PC-3 (cell line): ENCODE measurements at regions not wholly inside any gene's neighbourhood (a gene's known extent, or its start where the extent isn't known, plus 50 kb on each side); places are given as distances from the start of the nearest gene placed in this dataset.

Experiments
- ATAC-seq: fragments of 200-7000 bp; cut with Tn5 transposase; 2 replicates; pipeline ENCODE4 v1.9.1; 2020; ENCODE audit warnings: mild to moderate bottlenecking, moderate library complexity
- BruUV-seq: library from RNA; stranded (reverse); fragments of 400-500 nt; replicated peaks from 2 replicates; lab custom pipeline; 2021; lab: Mats Ljungman, UMichigan
- CTCF ChIA-PET: fragments of 300-600 bp; sonication (Branson Sonifier 250); formaldehyde crosslinking; loops from one replicate; lab custom pipeline; 2022; ENCODE audit warnings: antibody characterized with exemption; lab: Charles Lee
- POLR2A ChIA-PET: fragments of 300-600 bp; sonication (Branson Sonifier 250); formaldehyde crosslinking; loops from one replicate; lab custom pipeline; 2022; ENCODE audit warnings: antibody characterized with exemption; ENCODE audit not compliant: unreplicated experiment; lab: Charles Lee
- DNase-seq: peaks from one replicate; pipeline ENCODE4 v3.0.0-alpha.2; 2015
- H2AFZ ChIP-seq: fragments of 300-600 bp; sonication (generic); 2 replicates; pipeline ENCODE4 v1.6.0; 2016; ENCODE audit warnings: antibody characterized with exemption, low read length
- H3F3A ChIP-seq: fragments of 300-600 bp; sonication (generic); one replicate; pipeline ENCODE4 v1.6.0; 2017; ENCODE audit warnings: antibody characterized with exemption, low read length, control low read depth, mild to moderate bottlenecking; ENCODE audit not compliant: unreplicated experiment
- H3K27ac ChIP-seq: fragments of 300-600 bp; sonication (generic); 2 replicates; pipeline ENCODE4 v1.5.1; 2016; ENCODE audit warnings: mild to moderate bottlenecking, low read length
- H3K27me3 ChIP-seq: fragments of 300-600 bp; sonication (generic); 2 replicates; pipeline ENCODE4 v1.6.1; 2016; ENCODE audit warnings: low read length, mixed read lengths
- H3K36me3 ChIP-seq: fragments of 300-600 bp; sonication (generic); 2 replicates; pipeline ENCODE4 v1.6.1; 2016; ENCODE audit warnings: low read depth, mixed run types, low read length, mixed read lengths
- H3K4me1 ChIP-seq: fragments of 300-600 bp; sonication (generic); 2 replicates; pipeline ENCODE4 v1.5.1; 2016; ENCODE audit warnings: low read length; ENCODE audit not compliant: insufficient read depth
- H3K4me2 ChIP-seq: fragments of 300-600 bp; sonication (generic); 2 replicates; pipeline ENCODE4 v1.6.0; 2016; ENCODE audit warnings: low read length
- H3K4me3 ChIP-seq: fragments of 300-600 bp; sonication (generic); 2 replicates; pipeline ENCODE4 v1.5.1; 2016; ENCODE audit warnings: mild to moderate bottlenecking, low read length, mixed read lengths
- H3K79me2 ChIP-seq: fragments of 300-600 bp; sonication (generic); 2 replicates; pipeline ENCODE4 v1.6.1; 2017; ENCODE audit warnings: low read length, mixed read lengths
- H3K9ac ChIP-seq: fragments of 300-600 bp; sonication (generic); 2 replicates; pipeline ENCODE4 v1.6.0; 2016; ENCODE audit warnings: mild to moderate bottlenecking, low read length
- H3K9me2 ChIP-seq: fragments of 300-600 bp; sonication (generic); replicated peaks from 2 replicates; pipeline ENCODE4 v1.6.1; 2016; ENCODE audit warnings: mixed run types, low read length, mixed read lengths
- H3K9me3 ChIP-seq: fragments of 300-600 bp; sonication (generic); 2 replicates; pipeline ENCODE4 v1.6.1; 2016; ENCODE audit warnings: low read length, mixed read lengths
- H4K20me1 ChIP-seq: fragments of 300-600 bp; sonication (generic); 2 replicates; pipeline ENCODE4 v1.6.1; 2016; ENCODE audit warnings: low read length, mixed read lengths
- CTCF ChIP-seq: fragments of 300-600 bp; sonication (generic); conservative IDR thresholded peaks from 2 replicates; pipeline ENCODE4 v1.5.1; 2017; ENCODE audit warnings: antibody characterized with exemption, low read depth, mild to moderate bottlenecking, low read length
- EZH2 ChIP-seq: fragments of 300-600 bp; sonication (generic); IDR thresholded peaks from one replicate; pipeline ENCODE4 v1.6.1; 2017; ENCODE audit warnings: antibody characterized with exemption, mild to moderate bottlenecking, low read length; ENCODE audit not compliant: unreplicated experiment
- EZH2phosphoT487 ChIP-seq: fragments of 300-600 bp; sonication (generic); IDR thresholded peaks from 2 replicates; pipeline ENCODE4 v1.6.1; 2018; ENCODE audit warnings: mild to moderate bottlenecking, antibody characterized with exemption, low read length, borderline replicate concordance
- intact Hi-C: fragments of 100-400 bp; cut with micrococcal nuclease; formaldehyde crosslinking; loops from 2 replicates; pipeline ENCODE4 v1.9.0; 2023

- Histone ChIP-seq H3F3A (no peaks in the 10 kb centered on the region), H3K9ac (no peak overlapping the region), H3K27ac (no peak overlapping the region), H3K27me3 (no peaks in the 10 kb centered on the region), H3K9me3 (0 out of 2 replicates have a peak, but pooled peaks cover 4% of the 10 kb centered on the region), H3K79me2 (no peaks in the 10 kb centered on the region), H3K4me1 (peaks cover 20% of the 10 kb centered on the region), H4K20me1 (no peaks in the 10 kb centered on the region), H2AFZ (no peak overlapping the region), H3K36me3 (no peaks in the 10 kb centered on the region), H3K9me2 (no peaks in the 10 kb centered on the region), H3K4me2 (no peak overlapping the region), H3K4me3 (no peak overlapping the region)
- DNase-seq: no peak
- ChIA-PET CTCF (no interaction called here), POLR2A (no interaction called here)
- TF ChIP-seq EZH2: no peak
- ATAC-seq: no peak
- intact Hi-C loops: no loop called here
- no TSS peak for BruUV-seq
These were observed 104.0 kb upstream of the INSIG1 start for GRCh38 chr7:155193716-155194115.

GRCh38 chr7:155194382-155195140 lies 103.1 kb upstream of the INSIG1 start:
- ATAC-seq: no peak
- 0 out of 2 replicates have a peak, but pooled peaks cover 4% of the 10 kb centered on the region for H3K9me3 ChIP-seq
- no peaks in the 10 kb centered on the region for H4K20me1 ChIP-seq
- no peaks in the 10 kb centered on the region for H3K79me2 ChIP-seq
- TF ChIP-seq EZH2phosphoT487: no peak
- TF ChIP-seq CTCF: no peak
- TF ChIP-seq EZH2: no peak
- H3K36me3 ChIP-seq: no peaks in the 10 kb centered on the region
- no peak for DNase-seq
- BruUV-seq: no TSS peak
- H3F3A ChIP-seq: no peaks in the 10 kb centered on the region
- no peak overlapping the region for H3K27ac ChIP-seq
- H3K9me2 ChIP-seq: no peaks in the 10 kb centered on the region
- peaks cover 26% of the 10 kb centered on the region for H3K4me1 ChIP-seq
- no peak overlapping the region for H2AFZ ChIP-seq
- CTCF ChIA-PET: no interaction called here
- POLR2A ChIA-PET: no interaction called here
- no peak overlapping the region for H3K4me2 ChIP-seq
- H3K9ac ChIP-seq: no peak overlapping the region
- intact Hi-C loops: no loop called here
- H3K27me3 ChIP-seq: no peaks in the 10 kb centered on the region
- H3K4me3 ChIP-seq: no peak overlapping the region

GRCh38 chr7:155195939-155196523 lies 101.6 kb upstream of the INSIG1 start:
- ATAC-seq (no peak), DNase-seq (no peak)
- H3K9me2 ChIP-seq: no peaks in the 10 kb centered on the region
- H3K4me3 ChIP-seq: no peak overlapping the region
- no peaks in the 10 kb centered on the region for H3F3A ChIP-seq
- no peaks in the 10 kb centered on the region for H3K27me3 ChIP-seq
- intact Hi-C loops: no loop called here
- ChIA-PET POLR2A (no interaction called here), CTCF (interaction anchor here (0.7 kb wide), 1 partner anchor 507 kb away, joined by 6 read pairs; no protein-coding TSS in a partner anchor)
- BruUV-seq: no TSS peak
- no peaks in the 10 kb centered on the region for H3K79me2 ChIP-seq
- H3K9me3 ChIP-seq: 0 out of 2 replicates have a peak, but pooled peaks cover 4% of the 10 kb centered on the region
- no peak overlapping the region for H3K4me2 ChIP-seq
- H3K36me3 ChIP-seq: no peaks in the 10 kb centered on the region
- no peak overlapping the region for H3K27ac ChIP-seq
- no peak overlapping the region for H2AFZ ChIP-seq
- no peaks in the 10 kb centered on the region for H4K20me1 ChIP-seq
- peaks cover 24% of the 10 kb centered on the region for H3K4me1 ChIP-seq
- no peak for TF ChIP-seq EZH2phosphoT487
- no peak for TF ChIP-seq CTCF
- TF ChIP-seq EZH2: no peak
- H3K9ac ChIP-seq: no peak overlapping the region
